NCI-H146 (cell line): ENCODE measurements at regions not wholly inside any gene's neighbourhood (a gene's known extent, or its start where the extent isn't known, plus 50 kb on each side); places are given as distances from the start of the nearest gene placed in this dataset.

ENCODE experiments used
- DNase-seq: peaks from one replicate; lab custom pipeline; 2025; lab: John Stamatoyannopoulos, UW

- no peak for DNase-seq
Measured at GRCh38 chr16:54362591-54363206, 76.1 kb upstream of the IRX3 start.

DNA sequence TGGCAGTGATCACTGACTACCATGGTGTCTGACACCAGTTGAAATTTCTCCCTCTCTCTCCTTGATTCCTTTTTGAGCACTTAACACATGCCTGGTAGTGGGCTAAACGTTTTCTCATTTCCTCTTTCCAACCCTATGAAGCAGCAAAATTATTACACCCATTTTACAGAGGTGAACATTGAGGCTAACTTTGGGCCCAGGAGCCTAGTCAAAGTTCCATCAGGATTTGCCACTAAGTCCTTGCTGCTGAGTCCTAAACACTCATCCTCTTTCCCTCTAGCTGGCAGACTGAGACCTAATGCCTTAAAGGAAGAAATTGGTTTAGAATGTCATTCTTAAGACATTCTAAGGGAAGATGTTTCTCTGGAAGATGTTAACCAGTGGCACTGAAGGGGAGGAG lies 74.7 kb upstream of the IRX3 start:
- DNase-seq = no peak

DNA sequence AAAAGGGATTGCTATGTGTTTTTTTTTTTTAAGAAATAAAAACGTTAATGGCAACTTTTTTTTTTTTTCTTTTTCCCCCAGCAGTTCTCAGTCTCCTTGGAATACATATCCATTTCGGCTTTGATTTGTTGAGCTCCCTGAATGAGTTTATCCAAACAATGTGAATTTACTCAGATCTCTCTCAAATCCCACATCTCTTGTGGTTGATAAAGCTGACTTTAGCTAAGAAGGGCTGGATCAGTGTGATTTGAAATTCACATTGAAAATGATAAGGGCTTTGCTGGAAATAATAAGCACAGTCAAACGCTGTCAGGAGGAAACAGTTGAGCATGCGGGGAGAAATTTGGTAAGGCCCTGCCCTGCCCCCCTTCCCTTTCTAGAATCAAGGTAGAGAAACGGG lies 74.1 kb upstream of the IRX3 start:
- no peak for DNase-seq

GRCh38 chr16:54359555-54359954 lies 73.0 kb upstream of the IRX3 start:
- DNase-seq = no peak

DNA sequence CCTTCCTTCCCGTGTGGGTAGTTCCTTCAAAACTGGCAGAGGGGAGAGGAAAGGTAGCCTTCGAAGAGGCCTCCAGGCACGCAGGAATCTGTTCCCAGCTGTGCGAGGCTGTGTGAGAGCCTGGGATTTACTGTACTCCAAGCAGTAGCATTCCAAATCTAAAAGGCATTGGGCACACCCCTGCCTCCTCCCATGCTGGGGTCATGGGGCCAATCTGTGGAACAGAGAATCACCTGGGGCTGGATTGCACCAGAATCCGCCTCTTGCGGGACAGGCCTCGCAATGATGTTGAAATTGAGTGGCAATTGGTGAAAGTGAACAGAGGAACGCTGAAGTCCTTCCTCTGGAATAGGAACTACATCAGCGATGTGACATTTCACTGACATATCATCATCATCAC lies 72.5 kb upstream of the IRX3 start:
- no peak for DNase-seq

DNA sequence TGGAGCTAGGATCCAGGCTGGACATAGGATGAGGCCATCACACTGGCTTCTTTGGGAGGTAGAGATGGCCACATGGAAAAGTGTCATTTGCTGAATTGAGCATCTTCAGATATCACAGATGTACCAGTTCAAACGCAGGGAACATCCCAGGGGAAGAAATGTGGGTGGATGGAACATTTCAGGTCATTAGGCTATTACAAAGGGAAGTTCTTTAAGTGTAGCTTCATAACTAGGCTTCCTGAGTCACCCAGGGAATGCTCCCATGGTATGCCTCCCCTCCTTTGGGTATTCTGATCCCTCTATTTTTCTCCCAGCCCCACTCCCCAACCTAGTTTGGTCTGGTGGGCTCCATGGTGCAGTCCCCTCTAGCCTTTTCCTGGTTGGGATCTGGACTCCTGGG lies 69.8 kb upstream of the IRX3 start:
- DNase-seq = no peak

- no peak for DNase-seq
Measured at GRCh38 chr16:54355251-54355650, 68.7 kb upstream of the IRX3 start.

GRCh38 chr16:54353097-54353496 lies 66.5 kb upstream of the IRX3 start:
- no peak for DNase-seq

GRCh38 chr16:54351171-54351570 lies 64.6 kb upstream of the IRX3 start:
- DNase-seq = no peak

DNA sequence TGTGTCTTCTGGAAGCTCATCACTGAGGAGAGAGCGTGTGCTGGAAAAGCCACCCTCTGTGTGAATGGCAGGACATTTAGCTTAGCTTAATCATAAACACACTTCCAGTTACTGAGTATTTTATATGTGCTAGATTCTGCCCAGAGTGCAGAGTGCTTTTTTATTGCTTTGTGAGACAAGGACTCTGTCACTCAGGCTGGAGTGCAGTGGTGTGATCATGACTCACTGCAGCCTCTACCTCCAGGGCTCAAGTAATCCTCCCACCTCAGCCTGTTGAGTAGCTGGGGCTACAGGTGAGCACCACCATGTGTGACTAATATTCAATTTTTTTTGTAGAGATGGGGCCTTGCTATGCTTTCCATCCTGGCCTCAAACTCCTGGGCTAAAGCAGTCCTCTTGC lies 61.4 kb upstream of the IRX3 start:
- no peak for DNase-seq

GRCh38 chr16:54346041-54346440 lies 59.5 kb upstream of the IRX3 start:
- no peak for DNase-seq

GRCh38 chr16:54344646-54345630 lies 58.4 kb upstream of the IRX3 start:
- DNase-seq = no peak

DNA sequence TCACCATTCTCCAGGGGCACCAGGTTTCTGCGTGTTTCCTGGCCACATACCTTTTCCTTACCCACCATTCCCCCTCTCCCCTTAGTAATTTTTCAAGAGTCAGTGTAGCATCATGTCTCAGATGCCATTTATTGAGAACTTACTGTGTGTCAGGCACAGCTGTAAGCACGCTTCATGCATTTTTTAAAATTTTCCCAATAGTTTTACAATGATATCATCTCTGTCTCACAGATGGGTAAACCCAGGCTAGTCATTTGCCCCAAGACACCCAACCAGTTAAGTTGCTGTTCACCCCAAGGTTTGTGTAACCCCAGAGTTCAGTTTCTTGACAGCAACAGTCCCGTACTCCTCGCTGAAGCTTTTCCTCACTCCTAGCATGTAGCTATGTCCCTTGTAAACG lies 56.4 kb upstream of the IRX3 start:
- no peak for DNase-seq

- DNase-seq = no peak
Measured at GRCh38 chr16:54341892-54342776, 55.5 kb upstream of the IRX3 start.

DNA sequence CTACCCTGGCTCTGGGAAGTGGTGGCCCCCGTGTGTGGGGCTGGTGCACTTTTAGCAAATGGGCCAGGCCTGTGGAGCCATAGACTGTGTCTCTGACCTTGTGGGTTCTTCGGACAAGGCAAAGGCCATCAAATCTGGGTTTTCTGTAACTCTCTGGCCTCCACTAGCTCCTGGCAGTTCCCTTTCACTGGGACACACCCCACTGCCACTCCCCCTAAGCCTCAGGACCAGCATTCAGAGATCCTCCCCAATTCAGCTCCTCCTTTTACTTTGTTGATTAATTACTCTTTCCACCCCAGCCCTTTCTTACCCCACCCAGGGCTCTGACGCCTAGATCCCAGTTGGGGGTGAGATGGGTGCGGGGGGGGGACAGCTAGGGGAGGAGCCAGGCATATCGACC lies 53.9 kb upstream of the IRX3 start:
- DNase-seq = no peak

DNA sequence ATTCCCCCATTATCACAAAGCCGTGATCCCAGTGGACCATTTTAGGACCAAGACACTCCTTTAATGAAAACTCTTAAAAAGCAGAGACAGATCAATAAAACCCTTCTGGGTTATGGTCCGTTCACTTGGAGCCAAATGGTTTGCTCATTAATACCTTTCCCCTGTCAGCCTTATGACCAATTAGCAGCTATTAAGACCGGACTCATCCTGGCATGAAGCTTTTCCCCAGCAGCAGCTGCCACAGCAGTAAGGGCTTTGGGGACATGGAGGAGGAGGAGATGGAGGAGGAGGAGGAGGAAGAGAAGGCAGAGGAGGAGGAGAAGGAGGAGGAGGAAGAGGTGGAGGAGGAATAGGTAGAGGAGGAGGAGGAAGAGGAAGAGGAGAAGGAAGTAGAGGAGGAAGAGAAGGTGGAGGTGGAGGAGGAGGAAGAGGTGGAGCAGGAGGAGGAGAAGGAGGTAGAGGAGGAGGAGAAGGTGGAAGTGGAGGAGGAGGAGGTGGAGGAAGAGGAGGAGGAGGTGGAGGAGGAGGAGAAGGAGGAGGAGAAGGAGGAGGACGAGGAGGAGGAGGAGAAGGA lies 50.1 kb upstream of the IRX3 start:
- DNase-seq = no peak
